ENCODE measurements at regions not wholly inside any gene's neighbourhood (a gene's known extent, or its start where the extent isn't known, plus 50 kb on each side); places are given as distances from the start of the nearest gene placed in this dataset.

DNA sequence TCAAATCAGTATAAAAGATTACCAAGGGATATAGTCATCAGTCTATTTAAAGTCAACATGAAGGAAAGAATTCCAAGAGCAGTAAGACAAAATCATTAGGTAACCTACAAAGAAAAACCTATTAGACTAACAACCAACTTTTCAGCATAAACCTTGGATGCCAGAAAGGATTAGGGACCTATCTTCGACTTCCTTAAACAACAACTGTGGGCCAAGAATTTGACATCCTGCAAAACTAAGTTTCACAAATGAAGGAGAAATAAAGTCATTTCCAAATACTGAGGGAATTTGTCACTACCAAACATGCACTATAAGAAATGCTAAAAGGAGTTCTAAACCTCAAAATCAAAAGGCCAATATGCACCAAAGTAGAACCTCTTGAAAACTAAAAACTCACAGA lies 147.9 kb upstream of the TFPI start (continued):
- TF ChIP-seq CHD7 (IDR thresholded peaks at IDR 0.05; ENCODE audit: insufficient replicate concordance, low read length) (peak; percentile 55), TAF1 (IDR thresholded peaks at IDR 0.05; ENCODE audit: low read depth, low read length) (no peak)

All from H1 (cell line).